ENCODE measurements at regions not wholly inside any gene's neighbourhood (a gene's known extent, or its start where the extent isn't known, plus 50 kb on each side); places are given as distances from the start of the nearest gene placed in this dataset.

GRCh38 chr12:124423761-124424515, 129.0 kb downstream of the RFLNA start:
- H3K27ac ChIP-seq (ENCODE audit: low read length), result no peak overlapping the region
- H3K4me2 ChIP-seq (ENCODE audit: low read length), result no peak overlapping the region
- no peak overlapping the region for H2AFZ ChIP-seq (ENCODE audit: low read depth, low read length)
- H3K27me3 ChIP-seq (ENCODE audit: low read depth, low read length), result no peaks in the 10 kb centered on the region
- peaks cover 40% of the 10 kb centered on the region for H3K36me3 ChIP-seq (replicated peaks; ENCODE audit: low read depth, low read length)
- H3K4me1 ChIP-seq (ENCODE audit: low read length), result no peaks in the 10 kb centered on the region
- H3K9me3 ChIP-seq (ENCODE audit: insufficient read depth, low read length), result no peaks in the 10 kb centered on the region
- H4K20me1 ChIP-seq (ENCODE audit: insufficient read depth, low read length), result no peaks in the 10 kb centered on the region
- H3K79me2 ChIP-seq (ENCODE audit: low read length), result no peaks in the 10 kb centered on the region
- no peak overlapping the region for H3K9ac ChIP-seq (ENCODE audit: low read length)
- H3K4me3 ChIP-seq (ENCODE audit: low read length), result no peak overlapping the region
- TF ChIP-seq, protein P1, sequence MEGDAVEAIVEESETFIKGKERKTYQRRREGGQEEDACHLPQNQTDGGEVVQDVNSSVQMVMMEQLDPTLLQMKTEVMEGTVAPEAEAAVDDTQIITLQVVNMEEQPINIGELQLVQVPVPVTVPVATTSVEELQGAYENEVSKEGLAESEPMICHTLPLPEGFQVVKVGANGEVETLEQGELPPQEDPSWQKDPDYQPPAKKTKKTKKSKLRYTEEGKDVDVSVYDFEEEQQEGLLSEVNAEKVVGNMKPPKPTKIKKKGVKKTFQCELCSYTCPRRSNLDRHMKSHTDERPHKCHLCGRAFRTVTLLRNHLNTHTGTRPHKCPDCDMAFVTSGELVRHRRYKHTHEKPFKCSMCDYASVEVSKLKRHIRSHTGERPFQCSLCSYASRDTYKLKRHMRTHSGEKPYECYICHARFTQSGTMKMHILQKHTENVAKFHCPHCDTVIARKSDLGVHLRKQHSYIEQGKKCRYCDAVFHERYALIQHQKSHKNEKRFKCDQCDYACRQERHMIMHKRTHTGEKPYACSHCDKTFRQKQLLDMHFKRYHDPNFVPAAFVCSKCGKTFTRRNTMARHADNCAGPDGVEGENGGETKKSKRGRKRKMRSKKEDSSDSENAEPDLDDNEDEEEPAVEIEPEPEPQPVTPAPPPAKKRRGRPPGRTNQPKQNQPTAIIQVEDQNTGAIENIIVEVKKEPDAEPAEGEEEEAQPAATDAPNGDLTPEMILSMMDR (IDR thresholded peaks at IDR 0.05; ENCODE audit: low read depth, low read length), result no peak

GRCh38 chr12:124422570-124423523, 128.0 kb downstream of the RFLNA start:
- H3K36me3 ChIP-seq (replicated peaks; ENCODE audit: low read depth, low read length), result peaks cover 40% of the 10 kb centered on the region
- no peak overlapping the region for H3K4me2 ChIP-seq (ENCODE audit: low read length)
- H2AFZ ChIP-seq (ENCODE audit: low read depth, low read length), result no peak overlapping the region
- no peaks in the 10 kb centered on the region for H4K20me1 ChIP-seq (ENCODE audit: insufficient read depth, low read length)
- H3K4me3 ChIP-seq (ENCODE audit: low read length), result no peak overlapping the region
- no peaks in the 10 kb centered on the region for H3K79me2 ChIP-seq (ENCODE audit: low read length)
- H3K9ac ChIP-seq (ENCODE audit: low read length), result no peak overlapping the region
- no peak for TF ChIP-seq EZH2phosphoT487 (IDR thresholded peaks at IDR 0.05; ENCODE audit: low read depth)
- TF ChIP-seq, protein P1 (IDR thresholded peaks at IDR 0.05; ENCODE audit: low read depth, low read length), result no peak
- no peaks in the 10 kb centered on the region for H3K9me3 ChIP-seq (ENCODE audit: insufficient read depth, low read length)
- H3K4me1 ChIP-seq (ENCODE audit: low read length), result no peaks in the 10 kb centered on the region
- no peaks in the 10 kb centered on the region for H3K27me3 ChIP-seq (ENCODE audit: low read depth, low read length)
- no peak overlapping the region for H3K27ac ChIP-seq (ENCODE audit: low read length)

DNA sequence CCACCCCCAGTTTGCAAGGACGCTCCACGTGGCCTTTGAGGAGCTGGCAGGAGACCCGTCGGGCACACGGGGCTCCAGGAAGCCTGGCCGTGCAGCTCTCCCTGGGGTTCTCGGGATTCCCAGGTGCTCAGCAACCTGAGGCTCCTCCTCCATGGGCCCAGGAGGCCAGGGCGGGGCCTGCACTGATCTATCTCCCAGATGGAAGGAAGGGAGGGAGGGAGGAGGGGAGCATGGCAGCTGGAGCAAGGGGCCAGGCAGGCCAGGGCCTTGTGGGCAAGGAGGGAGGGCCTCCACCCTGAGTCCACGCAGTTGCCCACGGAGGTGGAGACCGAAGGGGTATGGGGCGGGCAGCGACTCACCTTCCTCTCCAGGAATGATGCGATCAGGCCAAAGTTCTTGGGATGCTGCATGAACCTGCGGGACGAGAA, 127.3 kb downstream of the RFLNA start:
- H3K27ac ChIP-seq (ENCODE audit: low read length), result no peak overlapping the region
- H4K20me1 ChIP-seq (ENCODE audit: insufficient read depth, low read length), result no peaks in the 10 kb centered on the region
- H3K9ac ChIP-seq (ENCODE audit: low read length), result no peak overlapping the region
- H3K4me2 ChIP-seq (ENCODE audit: low read length), result no peak overlapping the region
- H3K4me1 ChIP-seq (ENCODE audit: low read length), result no peaks in the 10 kb centered on the region
- no peaks in the 10 kb centered on the region for H3K79me2 ChIP-seq (ENCODE audit: low read length)
- no peaks in the 10 kb centered on the region for H3K9me3 ChIP-seq (ENCODE audit: insufficient read depth, low read length)
- H3K27me3 ChIP-seq (ENCODE audit: low read depth, low read length), result no peaks in the 10 kb centered on the region
- H2AFZ ChIP-seq (ENCODE audit: low read depth, low read length), result no peak overlapping the region
- H3K36me3 ChIP-seq (replicated peaks; ENCODE audit: low read depth, low read length), result peaks cover 40% of the 10 kb centered on the region
- no peak overlapping the region for H3K4me3 ChIP-seq (ENCODE audit: low read length)
- TF ChIP-seq, protein P1 (IDR thresholded peaks at IDR 0.05; ENCODE audit: low read depth, low read length), result no peak
- TF ChIP-seq EZH2phosphoT487 (IDR thresholded peaks at IDR 0.05; ENCODE audit: low read depth), result no peak

All from OCI-LY3 (cell line).